ENCODE measurements at regions not wholly inside any gene's neighbourhood (a gene's known extent, or its start where the extent isn't known, plus 50 kb on each side); places are given as distances from the start of the nearest gene placed in this dataset.
A peak's percentile ranks its signal among the peaks of the same experiment; 100 is the strongest.
"Not testable (repeated sequence)": the region's sequence is repeated elsewhere in the genome, so short reads cannot be mapped to it uniquely, and the experiment has no call there.

DNA sequence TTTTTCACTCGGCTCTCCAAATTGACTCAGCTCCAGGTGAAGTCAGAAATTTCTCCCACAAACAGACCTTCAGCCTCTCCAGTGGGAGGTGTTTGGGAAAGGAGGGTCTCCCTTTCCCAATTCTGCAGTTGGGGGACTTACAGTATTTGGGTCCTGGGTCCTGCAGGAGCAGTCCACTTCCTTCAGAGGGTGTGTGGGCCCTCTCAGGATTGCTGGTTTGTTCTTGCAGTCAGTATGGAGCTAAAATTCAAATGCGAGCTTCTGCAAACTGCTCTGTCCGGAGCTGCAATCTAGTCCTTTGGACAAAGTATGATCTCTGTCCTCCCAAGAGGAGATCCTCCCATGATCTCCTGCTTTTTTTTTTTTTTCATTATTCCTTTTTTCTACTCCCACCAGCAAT, 87.9 kb upstream of the MSTN start:
- DNase-seq = no peak

- peak in 2 of 3 experiments; percentile 9 to 23 for DNase-seq
Observed at GRCh38 chr2:190149908-190150307, 87.4 kb upstream of the MSTN start.

DNA sequence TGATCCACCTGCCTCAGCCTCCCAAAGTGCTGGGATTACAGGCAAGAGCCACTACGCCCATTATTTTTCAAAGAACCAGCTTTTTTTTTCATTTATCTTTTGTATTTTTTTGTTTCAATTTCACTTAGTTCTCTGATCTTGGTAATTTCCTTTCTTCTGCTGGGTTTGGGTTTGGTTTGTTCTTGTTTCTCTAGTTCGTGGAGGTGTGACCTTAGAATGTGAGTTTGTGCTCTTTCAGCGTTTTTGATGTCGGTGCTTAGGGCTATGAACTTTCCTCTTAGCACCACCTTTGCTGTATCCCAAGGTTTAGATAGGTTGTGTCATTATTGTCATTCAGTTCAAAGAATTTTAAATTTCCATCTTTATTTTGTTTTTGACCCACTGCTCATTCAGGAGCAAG, 86.7 kb upstream of the MSTN start:
- DNase-seq = no peak

GRCh38 chr2:190146109-190146508, 83.6 kb upstream of the MSTN start:
- DNase-seq = not testable (repeated sequence)

- not testable (repeated sequence) for DNase-seq
Observed at GRCh38 chr2:190140474-190140873, 77.9 kb upstream of the MSTN start.

DNA sequence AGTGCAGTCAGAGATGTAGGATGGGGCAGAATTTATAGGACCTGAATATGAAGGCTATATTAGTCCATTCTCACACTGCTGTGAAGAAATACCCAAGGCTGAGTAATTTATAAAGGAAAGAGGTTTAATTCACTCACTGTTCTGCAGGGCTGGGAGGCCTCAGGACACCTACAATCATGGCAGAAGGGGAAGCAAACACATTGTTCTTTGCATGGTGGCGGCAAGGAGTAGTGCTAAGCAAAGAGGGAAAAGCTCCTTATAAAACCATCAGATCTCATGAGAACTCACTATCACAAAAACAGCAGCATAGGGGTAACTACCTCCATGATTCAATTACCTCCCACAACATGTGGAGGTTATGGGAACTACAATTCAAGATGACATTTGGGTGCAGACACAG, 76.8 kb upstream of the MSTN start:
- DNase-seq = no peak

GRCh38 chr2:190138032-190138431, 75.5 kb upstream of the MSTN start:
- DNase-seq = no peak

DNA sequence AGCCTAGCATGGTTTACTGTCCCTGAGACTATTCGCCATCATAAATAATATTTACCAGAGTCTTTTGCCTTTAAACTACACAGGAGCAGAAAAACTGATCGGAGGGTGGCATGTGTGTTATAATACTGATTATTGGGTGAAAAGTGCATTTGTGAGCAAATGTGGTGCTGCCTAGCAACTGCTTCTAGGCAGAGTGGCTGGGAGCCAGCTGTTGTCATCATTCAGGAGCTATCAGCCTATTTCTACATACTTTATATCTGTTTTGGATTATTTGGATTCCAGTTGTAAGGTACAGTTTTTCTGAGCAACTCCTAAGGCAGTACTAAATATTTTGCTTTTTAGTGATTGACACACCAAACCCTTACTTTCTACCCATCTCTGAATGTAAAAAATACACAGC, 75.0 kb upstream of the MSTN start:
- no peak for DNase-seq

DNA sequence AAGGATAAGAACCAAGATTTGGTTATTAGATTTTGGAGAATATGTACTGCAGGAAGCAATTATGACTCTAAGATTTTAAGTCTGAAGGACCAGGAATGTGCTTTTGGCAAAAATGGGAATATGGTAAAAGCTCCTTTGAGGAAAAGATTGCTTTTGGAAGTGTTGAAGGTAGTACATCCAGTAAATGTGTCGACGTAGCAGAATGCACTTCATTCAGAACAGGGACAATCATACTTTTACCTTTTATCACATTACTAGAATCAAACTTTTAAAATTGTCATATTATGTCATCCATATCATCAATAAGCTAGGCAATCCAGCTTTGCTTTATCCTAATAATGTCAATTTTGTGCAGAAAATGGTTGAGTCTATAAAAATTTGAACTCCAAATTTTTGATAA, 74.3 kb upstream of the MSTN start:
- no peak for DNase-seq

GRCh38 chr2:190136259-190136658, 73.7 kb upstream of the MSTN start:
- DNase-seq = peak in 1 of 3 experiments; percentile 4

DNA sequence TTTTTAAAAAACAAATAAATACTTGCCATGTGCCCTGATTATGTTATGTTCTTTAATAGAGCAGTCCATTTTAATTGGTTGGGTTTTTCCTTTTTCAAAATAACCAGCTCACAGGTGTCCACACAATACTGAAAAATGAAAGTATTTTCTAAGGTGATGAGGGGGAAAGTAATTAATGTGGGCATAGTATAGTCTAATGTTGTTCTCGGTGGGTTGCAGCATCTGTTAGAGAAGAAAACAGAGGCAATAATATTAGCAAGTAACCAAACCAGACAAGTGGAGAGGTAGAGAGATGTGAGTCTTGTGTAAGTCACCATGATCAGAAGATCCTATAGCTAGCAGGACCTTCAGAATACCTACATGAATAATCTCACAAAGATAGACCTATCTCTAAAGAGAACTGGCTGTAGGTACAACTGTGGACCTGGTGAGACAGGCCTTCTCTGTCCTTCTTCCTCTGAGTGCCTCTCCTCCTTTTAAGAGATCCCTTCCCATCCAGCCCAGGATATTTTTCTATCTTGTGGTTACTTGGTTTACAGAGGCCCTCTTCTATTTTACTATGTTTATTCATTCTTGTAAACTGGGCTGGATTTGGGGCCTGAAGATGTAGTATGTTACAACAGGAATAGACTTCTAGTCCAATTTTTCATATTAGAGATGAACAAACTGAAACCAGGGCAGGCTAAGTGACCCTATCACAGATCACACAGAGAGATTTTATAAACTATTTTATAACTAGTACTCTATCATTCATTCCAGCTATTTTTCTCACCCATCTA, 67.1 kb upstream of the MSTN start:
- DNase-seq = no peak

- no peak for DNase-seq
Observed at GRCh38 chr2:190127651-190128050, 65.1 kb upstream of the MSTN start.

DNA sequence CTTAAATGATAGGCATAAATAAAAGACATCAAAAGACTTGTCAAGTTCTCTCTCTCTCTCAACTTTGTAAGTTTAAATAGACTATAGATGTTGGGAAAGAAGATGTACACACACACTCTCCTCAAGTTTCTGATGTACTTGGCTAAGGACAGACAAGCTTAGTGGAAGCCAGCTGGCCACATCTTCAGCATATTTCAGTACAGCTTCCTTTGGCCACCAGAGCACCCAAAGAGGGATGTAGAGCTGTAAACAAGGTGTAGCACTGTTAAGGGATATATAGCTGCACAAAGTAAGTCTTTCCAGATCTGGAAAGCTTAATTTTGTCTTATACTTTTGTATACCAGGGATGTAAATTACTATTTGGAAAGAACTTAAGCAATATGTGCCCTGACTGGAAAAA, 64.3 kb upstream of the MSTN start:
- DNase-seq = no peak

DNA sequence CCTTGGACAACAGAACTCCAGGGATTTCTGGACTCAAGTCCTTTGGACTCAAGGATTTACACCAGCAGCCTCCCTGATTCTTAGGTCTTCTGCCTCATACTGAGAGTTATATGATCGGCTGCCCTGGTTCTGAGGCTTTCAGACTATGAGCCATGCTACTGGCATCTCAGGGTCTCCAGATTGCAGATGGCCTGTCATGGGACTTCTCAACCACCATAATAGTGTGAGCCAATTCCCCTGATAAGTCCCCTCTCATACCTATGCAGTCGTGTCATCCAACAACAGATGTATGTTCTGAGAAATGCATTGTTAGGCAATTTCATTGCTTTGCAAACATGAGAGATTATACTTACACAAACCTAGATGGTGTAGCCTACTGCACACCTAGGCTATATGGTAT, 61.4 kb upstream of the MSTN start:
- DNase-seq = no peak

GRCh38 chr2:190121971-190122370, 59.4 kb upstream of the MSTN start:
- DNase-seq = peak in 1 of 3 experiments; percentile 7

- no peak for DNase-seq
Observed at GRCh38 chr2:190121305-190121704, 58.8 kb upstream of the MSTN start.

DNA sequence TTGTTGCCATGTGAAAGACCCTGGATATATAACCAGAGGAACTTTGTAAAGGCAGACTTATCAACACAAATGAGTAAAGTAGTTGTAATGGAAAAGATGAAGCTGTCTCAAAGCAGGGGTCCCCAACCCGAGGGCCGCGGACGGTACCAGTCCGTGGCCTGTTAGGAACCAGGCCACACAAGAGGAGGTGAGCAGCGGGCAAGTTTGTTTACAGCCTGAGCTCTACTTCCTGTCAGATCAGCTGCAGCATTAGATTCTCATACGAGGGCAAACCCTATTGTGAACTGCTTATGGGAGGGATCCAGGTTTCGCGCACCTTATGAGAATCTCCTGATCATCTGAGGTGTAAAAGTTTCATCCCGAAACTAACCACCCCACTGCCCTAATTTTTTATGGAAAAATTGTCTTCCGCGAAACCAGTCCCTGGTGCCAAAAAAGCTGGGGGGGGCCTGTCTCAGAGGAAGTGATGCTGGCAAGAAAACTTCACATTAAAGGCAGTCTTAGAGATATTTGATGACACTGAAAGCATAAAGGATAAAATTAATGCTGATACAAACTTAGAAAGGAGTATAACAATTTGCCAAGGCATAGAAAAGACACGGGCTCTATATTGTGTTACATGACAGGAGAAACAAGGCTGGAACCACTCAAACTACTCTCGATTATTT, 57.5 kb upstream of the MSTN start:
- DNase-seq = no peak

DNA sequence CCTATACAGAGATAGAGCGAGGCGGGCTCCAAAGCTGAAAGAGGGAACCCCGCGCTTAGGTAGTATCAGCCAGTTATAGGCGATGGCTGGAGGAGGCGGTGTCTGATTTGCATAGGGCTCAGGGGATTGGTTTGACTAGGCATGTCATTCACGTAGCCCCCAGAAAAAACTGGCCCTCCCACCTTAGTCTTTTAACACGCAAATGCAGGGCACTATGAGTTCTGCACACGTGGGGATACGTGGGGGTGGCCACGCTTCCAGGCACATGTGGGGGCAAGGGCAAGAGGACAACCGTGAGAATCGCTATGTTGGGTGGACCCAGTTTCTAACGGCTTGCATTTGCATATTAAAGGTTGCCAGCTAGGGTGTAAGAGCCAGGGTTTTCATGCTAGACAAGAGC, 56.7 kb upstream of the MSTN start:
- DNase-seq = no peak

DNA sequence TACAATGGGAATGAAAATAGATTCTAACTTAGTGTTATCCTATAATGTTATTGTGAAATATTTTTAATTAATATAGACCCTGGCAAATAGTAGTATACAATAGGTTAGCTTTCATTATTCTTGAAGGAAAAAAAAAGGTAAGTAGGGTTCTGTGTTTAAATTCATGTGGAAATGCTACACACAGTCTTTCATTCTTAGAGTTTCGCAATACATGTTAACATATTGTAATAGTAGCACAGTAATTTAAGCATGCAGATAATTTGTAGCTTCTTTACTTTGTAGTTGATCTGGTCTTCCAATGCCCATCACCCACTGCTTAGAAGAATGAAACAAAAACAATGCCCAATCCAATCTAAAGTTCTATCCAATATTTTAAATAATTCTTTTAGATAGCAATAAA, 54.8 kb upstream of the MSTN start:
- no peak for DNase-seq

DNA sequence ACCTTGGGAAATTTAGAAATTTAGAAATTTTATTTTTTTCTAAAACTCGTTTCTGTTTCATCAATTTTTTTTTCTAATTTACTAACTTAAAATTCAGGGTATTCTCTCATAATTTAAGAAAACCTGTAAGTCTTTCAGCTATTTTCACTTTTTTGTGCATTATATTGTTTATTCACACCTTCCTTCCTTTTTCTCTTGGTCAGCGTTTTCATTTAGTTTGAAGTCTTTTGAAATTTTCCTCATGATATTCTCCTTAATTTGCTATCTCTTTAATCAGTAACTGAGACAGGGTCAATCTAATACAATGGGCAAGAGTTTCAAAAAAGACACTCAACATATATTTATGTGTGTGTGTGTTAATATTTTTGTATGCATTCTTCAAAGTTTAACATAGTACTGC, 50.5 kb upstream of the MSTN start:
- DNase-seq = no peak
